Left lung (tissue), 4 donors: ENCODE measurements at regions not wholly inside any gene's neighbourhood (a gene's known extent, or its start where the extent isn't known, plus 50 kb on each side); places are given as distances from the start of the nearest gene placed in this dataset.
"Not testable (repeated sequence)": the region's sequence is repeated elsewhere in the genome, so short reads cannot be mapped to it uniquely, and the experiment has no call there.

Source experiments
- ATAC-seq: fragments of 200-7000 bp; cut with Tn5 transposase; one replicate; pipeline ENCODE4 v1.9.1; 2020; ENCODE audit warnings: moderate library complexity
- DNase-seq, 4 donors: peaks; one replicate each; pipeline ENCODE4 v3.0.0-alpha.2; 2013 to 2020
- H3K27ac ChIP-seq, 2 donors: fragments of 200-600 bp; sonication (generic) in 1 of 2; one replicate each; pipeline versions ENCODE4 v1.5.0 to v1.8.0; 2020 to 2021
- H3K27me3 ChIP-seq, 2 donors: fragments of 200-600 bp; sonication (generic) in 1 of 2; one replicate each; pipeline versions ENCODE4 v1.5.0 to v1.8.0; 2020 to 2021
- H3K36me3 ChIP-seq, 2 donors: fragments of 200-600 bp; sonication (generic) in 1 of 2; one replicate each; pipeline versions ENCODE4 v1.5.0 to v1.8.0; 2020 to 2021
- H3K4me1 ChIP-seq, 2 donors: fragments of 200-600 bp; one replicate each; pipeline ENCODE4 v1.8.0; 2021
- H3K4me3 ChIP-seq, 2 donors: fragments of 200-600 bp; sonication (generic) in 1 of 2; one replicate each; pipeline versions ENCODE4 v1.5.0 to v1.8.0; 2020 to 2021; ENCODE audit warnings: mild to moderate bottlenecking in 1 of 2
- H3K9me3 ChIP-seq, 2 donors: fragments of 200-600 bp; sonication (generic) in 1 of 2; one replicate each; pipeline versions ENCODE4 v1.5.0 to v1.8.0; 2020 to 2021
- intact Hi-C, 2 donors: fragments of 100-400 bp; cut with DNase I; formaldehyde crosslinking; loops; one replicate each; pipeline versions ENCODE4 v1.11.2 to v1.14.2; 2022
- TF ChIP-seq, protein P1 (sequence below), 2 donors: fragments of 200-600 bp; sonication (generic) in 1 of 2; IDR thresholded peaks; one replicate each; pipeline versions ENCODE4 v1.5.0 to v1.8.0; 2021; ENCODE audit warnings: antibody characterized with exemption in 2 of 2
- donor health status: DM: no; HTN: yes; CAD: no.
- donor health status: DM: no; HTN: no; CAD: no.

DNA sequence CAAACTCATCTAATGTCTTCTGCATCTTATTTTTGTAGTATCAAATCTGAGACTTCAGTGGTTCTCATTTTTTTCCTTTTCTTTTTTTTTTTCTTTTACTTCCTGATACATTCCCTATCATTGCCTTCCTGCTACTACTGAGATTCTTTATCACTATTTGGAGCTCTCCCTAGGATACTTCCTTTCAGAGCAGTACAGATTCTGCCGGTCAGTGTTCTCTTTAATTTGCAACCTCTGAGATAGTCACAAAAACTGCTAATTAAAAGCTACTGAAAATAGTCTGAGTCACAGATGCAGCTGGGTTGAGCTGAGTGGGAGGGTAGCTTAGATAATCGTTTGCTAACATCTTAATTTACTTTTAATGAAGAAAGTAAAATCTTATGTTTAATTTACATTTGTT, 1279.7 kb downstream of the ARAP2 start:
- Histone ChIP-seq H3K9me3 (no peaks in the 10 kb centered on the region), H3K36me3 (no peaks in the 10 kb centered on the region), H3K27ac (no peak overlapping the region), H3K27me3 (no peaks in the 10 kb centered on the region), H3K4me3 (no peak overlapping the region), H3K4me1 (no peaks in the 10 kb centered on the region)
- ATAC-seq: no peak
- DNase-seq: no peak
- intact Hi-C loops: no loop called here
- TF ChIP-seq, protein P1, sequence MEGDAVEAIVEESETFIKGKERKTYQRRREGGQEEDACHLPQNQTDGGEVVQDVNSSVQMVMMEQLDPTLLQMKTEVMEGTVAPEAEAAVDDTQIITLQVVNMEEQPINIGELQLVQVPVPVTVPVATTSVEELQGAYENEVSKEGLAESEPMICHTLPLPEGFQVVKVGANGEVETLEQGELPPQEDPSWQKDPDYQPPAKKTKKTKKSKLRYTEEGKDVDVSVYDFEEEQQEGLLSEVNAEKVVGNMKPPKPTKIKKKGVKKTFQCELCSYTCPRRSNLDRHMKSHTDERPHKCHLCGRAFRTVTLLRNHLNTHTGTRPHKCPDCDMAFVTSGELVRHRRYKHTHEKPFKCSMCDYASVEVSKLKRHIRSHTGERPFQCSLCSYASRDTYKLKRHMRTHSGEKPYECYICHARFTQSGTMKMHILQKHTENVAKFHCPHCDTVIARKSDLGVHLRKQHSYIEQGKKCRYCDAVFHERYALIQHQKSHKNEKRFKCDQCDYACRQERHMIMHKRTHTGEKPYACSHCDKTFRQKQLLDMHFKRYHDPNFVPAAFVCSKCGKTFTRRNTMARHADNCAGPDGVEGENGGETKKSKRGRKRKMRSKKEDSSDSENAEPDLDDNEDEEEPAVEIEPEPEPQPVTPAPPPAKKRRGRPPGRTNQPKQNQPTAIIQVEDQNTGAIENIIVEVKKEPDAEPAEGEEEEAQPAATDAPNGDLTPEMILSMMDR (IDR thresholded peaks at IDR 0.05): no peak

DNA sequence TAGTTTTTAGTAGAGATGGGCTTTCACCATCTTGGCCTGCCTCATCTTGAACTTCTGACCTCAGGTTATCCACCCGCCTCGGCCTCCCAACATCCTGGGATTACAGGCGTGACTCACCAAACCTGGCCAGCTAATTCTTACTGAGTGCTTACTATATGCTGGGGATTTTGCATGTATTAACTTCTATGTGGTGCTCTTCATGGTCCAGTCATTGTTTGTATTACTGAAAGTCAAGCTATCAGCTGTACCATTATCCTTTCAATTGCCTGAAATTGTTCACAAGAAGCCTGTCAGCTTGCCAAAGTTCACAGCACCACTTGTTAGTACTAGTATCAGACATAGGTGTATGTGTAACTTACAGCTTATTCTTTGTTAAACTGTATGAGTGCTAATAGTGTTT, 1272.1 kb downstream of the ARAP2 start:
- Histone ChIP-seq H3K27me3 (no peaks in the 10 kb centered on the region), H3K27ac (no peak overlapping the region), H3K9me3 (no peaks in the 10 kb centered on the region), H3K36me3 (no peaks in the 10 kb centered on the region), H3K4me3 (no peak overlapping the region), H3K4me1 (no peaks in the 10 kb centered on the region)
- DNase-seq (no peak), ATAC-seq (no peak)
- TF ChIP-seq, protein P1 (IDR thresholded peaks at IDR 0.05): no peak
- intact Hi-C loops: no loop called here

DNA sequence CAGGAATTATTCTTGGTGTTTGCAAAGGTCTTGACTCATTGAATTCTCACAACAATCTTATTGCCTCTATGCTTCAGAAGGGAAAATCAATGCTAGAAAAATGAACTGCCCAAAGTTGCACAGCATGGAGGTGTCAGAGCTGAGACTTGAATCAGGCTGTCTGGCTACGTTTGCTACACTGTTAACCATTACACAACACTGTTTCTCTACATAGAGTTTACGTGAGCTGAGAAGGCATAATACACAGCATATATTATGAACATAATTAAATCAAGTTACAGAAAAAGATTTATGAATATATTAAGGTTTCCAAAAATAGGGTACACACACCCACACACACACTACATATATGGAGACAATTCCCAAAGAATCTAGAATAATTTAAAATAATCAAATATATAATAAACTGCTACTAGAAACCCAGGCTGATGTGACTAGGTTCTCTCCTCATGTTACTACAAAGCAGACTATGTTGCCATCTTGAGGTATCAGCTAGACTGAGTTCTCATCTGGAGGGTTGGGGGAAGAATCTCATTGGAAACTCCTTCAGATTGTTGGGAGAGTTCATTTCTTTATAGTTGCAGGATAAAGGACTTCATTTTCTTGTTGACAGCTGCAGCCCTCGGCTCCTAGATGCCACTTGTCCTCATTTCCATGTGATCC, 1270.5 kb downstream of the ARAP2 start:
- no peak overlapping the region for H3K27ac ChIP-seq
- TF ChIP-seq, protein P1 (IDR thresholded peaks at IDR 0.05): no peak
- H3K4me1 ChIP-seq: no peaks in the 10 kb centered on the region
- ATAC-seq (no peak), DNase-seq (no peak)
- H3K36me3 ChIP-seq: no peaks in the 10 kb centered on the region
- H3K27me3 ChIP-seq: no peaks in the 10 kb centered on the region
- no peak overlapping the region for H3K4me3 ChIP-seq
- no peaks in the 10 kb centered on the region for H3K9me3 ChIP-seq
- intact Hi-C loops: no loop called here

DNA sequence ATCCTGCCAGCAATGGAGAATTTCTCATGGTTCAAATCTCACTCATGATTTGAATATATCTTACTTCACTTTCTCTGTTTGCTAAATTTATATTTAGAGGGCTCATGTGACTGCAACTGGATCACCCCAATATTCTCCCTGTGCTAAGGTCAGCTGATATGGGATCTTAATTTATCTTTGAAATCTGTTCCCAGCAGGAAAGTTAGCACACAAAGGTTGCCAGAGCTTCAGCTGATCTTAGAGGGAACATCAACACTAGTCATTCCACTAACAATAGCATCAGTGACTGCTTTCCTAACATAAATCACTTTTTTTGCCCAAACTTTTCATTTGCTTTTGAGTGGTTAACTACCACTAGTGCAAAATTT, 1270.0 kb downstream of the ARAP2 start:
- no peaks in the 10 kb centered on the region for H3K27me3 ChIP-seq
- no peaks in the 10 kb centered on the region for H3K36me3 ChIP-seq
- H3K9me3 ChIP-seq: no peaks in the 10 kb centered on the region
- TF ChIP-seq, protein P1 (IDR thresholded peaks at IDR 0.05): no peak
- H3K4me1 ChIP-seq: no peaks in the 10 kb centered on the region
- no peak for ATAC-seq
- DNase-seq: no peak
- no peak overlapping the region for H3K4me3 ChIP-seq
- no peak overlapping the region for H3K27ac ChIP-seq
- intact Hi-C loops: no loop called here

DNA sequence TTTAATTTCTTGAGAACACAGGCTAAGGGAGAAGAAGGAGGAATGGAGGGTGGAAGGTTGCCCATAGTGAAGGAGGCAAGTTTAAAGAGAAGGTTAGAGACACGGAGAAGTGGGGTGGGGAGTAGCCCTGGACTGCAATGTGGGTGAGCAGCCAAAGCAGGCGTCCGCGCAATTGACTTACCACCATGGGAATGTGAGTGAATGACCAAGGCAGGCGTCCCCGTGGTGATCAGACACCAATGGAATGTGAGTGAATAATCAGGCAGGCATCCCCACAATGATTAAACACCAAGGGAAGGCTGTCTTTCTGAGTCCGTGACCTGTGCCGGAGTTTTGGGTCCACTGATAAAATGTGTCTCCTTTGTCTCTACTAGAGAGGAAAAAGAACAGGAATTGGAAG, 1223.1 kb downstream of the ARAP2 start:
- H3K27ac ChIP-seq, ATAC-seq, H3K4me3 ChIP-seq, H3K36me3 ChIP-seq, H3K27me3 ChIP-seq, H3K9me3 ChIP-seq, intact Hi-C loops, H3K4me1 ChIP-seq: not testable (repeated sequence)
- DNase-seq: peak in 1 of 4 donors; percentile 21
